HG02623 (cell line): ENCODE measurements at regions not wholly inside any gene's neighbourhood (a gene's known extent, or its start where the extent isn't known, plus 50 kb on each side); places are given as distances from the start of the nearest gene placed in this dataset.
"Not testable (repeated sequence)": the region's sequence is repeated elsewhere in the genome, so short reads cannot be mapped to it uniquely, and the experiment has no call there.

Source experiments
- ATAC-seq: cut with Tn5 transposase; IDR thresholded peaks from one replicate; pipeline ENCODE4 v1.9.1; 2021; ENCODE audit warnings: moderate library complexity; ENCODE audit not compliant: unreplicated experiment

DNA sequence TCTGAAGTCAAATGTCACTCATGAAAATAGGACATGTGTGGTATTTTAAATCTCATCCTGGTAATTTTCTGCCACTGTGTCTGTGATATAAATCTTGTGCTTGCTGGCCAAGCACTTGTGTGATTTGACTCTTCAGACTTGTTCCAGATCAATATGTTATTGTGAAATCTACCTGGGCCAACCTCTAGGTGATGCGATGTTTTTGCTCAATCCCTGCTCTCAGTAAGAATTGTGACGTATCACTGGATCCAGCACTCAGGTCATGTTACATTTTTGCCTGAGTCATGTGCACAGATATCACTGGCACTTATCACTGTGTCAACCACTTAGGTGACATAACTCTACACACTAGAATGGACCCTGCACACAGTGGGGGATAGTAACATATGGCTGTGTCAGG is 100.4 kb upstream of the BPY2C start:
- not testable (repeated sequence) for ATAC-seq

DNA sequence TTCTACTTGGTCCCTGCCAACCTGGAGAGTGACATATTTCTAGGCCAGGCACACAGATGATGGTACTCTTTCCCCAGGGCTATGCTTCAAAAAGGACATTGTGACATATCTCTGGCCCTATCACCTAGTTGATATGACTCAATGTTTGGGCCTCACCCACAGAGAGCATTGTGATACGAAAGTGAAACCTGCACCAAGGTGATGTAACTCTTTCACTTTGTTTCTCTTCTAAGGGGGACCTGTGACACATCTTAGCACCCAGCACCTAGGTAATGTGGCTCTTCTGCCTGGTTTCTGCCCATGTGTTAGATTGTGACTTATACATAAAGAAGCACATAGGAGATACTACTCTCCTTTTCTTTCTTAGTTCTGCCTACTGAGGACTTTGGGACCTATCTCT is 96.1 kb upstream of the BPY2C start:
- peak; percentile 98 for ATAC-seq

DNA sequence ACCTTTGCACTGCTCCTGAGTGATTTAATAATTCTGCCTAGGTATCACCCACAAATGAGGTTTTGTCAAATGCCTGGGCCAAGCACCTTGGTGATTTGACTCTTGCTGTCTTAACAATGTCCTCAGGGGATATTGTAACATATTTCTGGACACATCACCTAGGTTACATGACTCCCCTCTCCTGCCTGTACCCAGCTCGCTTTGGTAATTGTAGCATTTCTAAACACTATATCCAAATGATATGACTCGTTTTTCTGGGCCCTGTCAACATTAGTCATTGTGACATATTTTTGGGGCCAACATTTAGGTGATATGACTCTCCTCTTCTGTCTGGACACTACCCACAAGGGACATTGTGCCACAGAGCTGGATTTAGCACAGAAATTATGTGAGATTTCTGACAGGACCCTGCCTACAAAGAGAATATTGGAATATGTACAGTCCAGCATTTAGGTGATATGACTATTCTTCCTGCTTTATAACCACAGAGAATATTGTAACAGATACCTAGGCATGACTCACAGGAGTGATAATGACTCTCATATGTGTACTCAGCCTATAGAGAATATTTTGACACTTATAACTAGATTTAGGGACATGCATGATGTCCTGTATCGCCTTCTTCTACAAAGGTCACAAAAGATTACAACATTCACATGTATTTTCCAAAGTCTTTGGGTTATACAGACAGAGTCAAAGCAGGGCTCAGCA is 80.4 kb upstream of the BPY2C start:
- not testable (repeated sequence) for ATAC-seq

DNA sequence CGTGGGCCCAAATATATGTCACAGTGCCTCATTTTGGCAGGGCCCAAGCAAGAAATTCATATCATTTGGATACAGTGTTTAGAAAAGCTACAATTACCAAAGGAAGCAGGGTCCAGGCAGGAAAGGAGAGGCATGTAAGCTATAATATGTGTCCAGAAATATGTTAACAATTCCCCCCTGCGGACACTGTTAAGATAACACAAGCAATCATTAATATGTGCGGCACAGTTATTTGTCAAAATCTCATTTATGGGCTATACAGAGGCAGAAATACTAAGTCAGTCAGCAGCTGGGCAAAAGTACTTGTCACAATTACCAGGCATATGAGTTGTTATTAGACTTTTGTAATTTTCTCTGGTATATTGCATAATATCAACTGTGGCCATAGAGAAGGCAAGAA is 69.0 kb upstream of the BPY2C start:
- ATAC-seq: not testable (repeated sequence)

DNA sequence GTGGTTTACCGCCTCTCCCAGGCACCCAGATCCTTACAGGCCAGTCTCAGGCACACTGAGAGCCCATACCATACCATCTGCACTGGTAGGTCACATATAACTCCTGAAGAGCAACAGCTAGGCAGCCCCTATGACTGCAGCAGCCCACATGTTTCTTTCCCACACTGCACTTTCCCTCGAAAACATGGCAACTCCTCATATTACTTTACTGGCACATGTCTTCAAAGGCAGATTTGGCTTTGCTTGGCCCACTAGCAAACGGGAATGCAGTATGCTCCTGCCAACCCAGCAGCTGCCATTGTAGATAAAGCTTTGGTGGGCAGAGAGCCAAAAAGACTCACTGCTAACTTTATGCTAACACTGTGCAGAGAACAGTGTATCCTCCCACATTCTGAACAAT is 56.3 kb upstream of the BPY2C start:
- ATAC-seq: not testable (repeated sequence)
